ENCODE measurements at regions not wholly inside any gene's neighbourhood (a gene's known extent, or its start where the extent isn't known, plus 50 kb on each side); places are given as distances from the start of the nearest gene placed in this dataset.

DNA sequence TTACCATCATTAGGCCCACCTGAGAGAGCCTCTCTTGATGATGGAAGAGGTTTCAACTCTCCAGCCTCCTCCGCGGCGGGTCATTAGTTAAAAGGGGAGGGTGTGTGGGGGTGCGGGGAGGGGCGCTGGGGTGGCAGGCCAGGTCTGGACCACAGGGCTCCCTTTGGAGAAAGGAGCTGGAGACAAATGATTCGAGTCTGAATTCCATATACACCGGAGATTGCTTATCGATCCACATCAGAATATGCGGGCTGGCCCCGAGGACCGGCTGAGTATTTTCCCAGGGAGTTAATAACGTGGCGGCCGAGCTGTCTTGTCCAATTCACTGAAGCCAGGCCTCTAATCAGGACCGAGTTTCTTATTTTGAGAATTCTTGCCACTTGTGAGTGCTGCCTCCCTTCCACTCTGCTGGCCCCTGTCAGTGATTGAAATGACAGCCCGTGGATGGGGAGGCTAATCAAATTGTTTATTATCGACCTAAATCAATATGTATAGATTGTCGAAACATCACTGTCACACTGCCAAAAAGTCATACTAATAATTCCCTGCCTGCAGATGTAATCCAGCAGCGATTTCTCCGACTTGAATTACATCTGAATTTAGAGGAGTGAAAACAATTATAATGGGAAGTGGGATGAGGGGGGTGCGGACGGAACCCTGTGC, 202.7 kb downstream of the SALL1 start:
- Mint-ChIP-seq H3K27me3 (ENCODE audit: low read depth) (no peaks in the 10 kb centered on the region), H3K27ac (no peak overlapping the region), H3K36me3 (no peaks in the 10 kb centered on the region), H3K4me1 (no peaks in the 10 kb centered on the region), H3K9me3 (no peaks in the 10 kb centered on the region), H3K4me3 (no peak overlapping the region)
- ATAC-seq (no peak), DNase-seq (ENCODE audit: low spot score) (no peak)
- ChIA-PET CTCF (no interaction called here), POLR2A (interaction anchor here (0.6 kb wide), 1 partner anchor 249 kb away, joined by 3 read pairs; no protein-coding TSS in a partner anchor)
- TF ChIP-seq RELA (CRISPR knock-in tag; IDR thresholded peaks at IDR 0.05; ENCODE audit: borderline replicate concordance) (no peak), IRF2 (CRISPR knock-in tag; IDR thresholded peaks at IDR 0.05; ENCODE audit: borderline replicate concordance, low read depth) (no peak), JUN (CRISPR knock-in tag; IDR thresholded peaks at IDR 0.05) (no peak), E2F5 (CRISPR knock-in tag; IDR thresholded peaks at IDR 0.05) (no peak), JAZF1 (CRISPR knock-in tag; IDR thresholded peaks at IDR 0.05) (no peak), ZMAT4 (CRISPR knock-in tag; IDR thresholded peaks at IDR 0.05) (no peak), ARID4B (CRISPR knock-in tag; IDR thresholded peaks at IDR 0.05; ENCODE audit: borderline replicate concordance) (no peak), RORB (CRISPR knock-in tag; IDR thresholded peaks at IDR 0.05) (no peak), CDX4 (CRISPR knock-in tag; IDR thresholded peaks at IDR 0.05; ENCODE audit: borderline replicate concordance) (no peak), TP53 (CRISPR knock-in tag; IDR thresholded peaks at IDR 0.05) (no peak), AR (CRISPR knock-in tag; IDR thresholded peaks at IDR 0.05) (no peak)
- TF ChIP-seq, protein P1, sequence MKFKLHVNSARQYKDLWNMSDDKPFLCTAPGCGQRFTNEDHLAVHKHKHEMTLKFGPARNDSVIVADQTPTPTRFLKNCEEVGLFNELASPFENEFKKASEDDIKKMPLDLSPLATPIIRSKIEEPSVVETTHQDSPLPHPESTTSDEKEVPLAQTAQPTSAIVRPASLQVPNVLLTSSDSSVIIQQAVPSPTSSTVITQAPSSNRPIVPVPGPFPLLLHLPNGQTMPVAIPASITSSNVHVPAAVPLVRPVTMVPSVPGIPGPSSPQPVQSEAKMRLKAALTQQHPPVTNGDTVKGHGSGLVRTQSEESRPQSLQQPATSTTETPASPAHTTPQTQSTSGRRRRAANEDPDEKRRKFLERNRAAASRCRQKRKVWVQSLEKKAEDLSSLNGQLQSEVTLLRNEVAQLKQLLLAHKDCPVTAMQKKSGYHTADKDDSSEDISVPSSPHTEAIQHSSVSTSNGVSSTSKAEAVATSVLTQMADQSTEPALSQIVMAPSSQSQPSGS (CRISPR knock-in tag; IDR thresholded peaks at IDR 0.05; ENCODE audit: borderline replicate concordance, low read depth) = no peak
- TF ChIP-seq, protein P2, sequence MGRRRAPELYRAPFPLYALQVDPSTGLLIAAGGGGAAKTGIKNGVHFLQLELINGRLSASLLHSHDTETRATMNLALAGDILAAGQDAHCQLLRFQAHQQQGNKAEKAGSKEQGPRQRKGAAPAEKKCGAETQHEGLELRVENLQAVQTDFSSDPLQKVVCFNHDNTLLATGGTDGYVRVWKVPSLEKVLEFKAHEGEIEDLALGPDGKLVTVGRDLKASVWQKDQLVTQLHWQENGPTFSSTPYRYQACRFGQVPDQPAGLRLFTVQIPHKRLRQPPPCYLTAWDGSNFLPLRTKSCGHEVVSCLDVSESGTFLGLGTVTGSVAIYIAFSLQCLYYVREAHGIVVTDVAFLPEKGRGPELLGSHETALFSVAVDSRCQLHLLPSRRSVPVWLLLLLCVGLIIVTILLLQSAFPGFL (CRISPR knock-in tag; IDR thresholded peaks at IDR 0.05; ENCODE audit: borderline replicate concordance) = no peak

Data from WTC11 (cell line).